ENCODE measurements at regions not wholly inside any gene's neighbourhood (a gene's known extent, or its start where the extent isn't known, plus 50 kb on each side); places are given as distances from the start of the nearest gene placed in this dataset.

DNA sequence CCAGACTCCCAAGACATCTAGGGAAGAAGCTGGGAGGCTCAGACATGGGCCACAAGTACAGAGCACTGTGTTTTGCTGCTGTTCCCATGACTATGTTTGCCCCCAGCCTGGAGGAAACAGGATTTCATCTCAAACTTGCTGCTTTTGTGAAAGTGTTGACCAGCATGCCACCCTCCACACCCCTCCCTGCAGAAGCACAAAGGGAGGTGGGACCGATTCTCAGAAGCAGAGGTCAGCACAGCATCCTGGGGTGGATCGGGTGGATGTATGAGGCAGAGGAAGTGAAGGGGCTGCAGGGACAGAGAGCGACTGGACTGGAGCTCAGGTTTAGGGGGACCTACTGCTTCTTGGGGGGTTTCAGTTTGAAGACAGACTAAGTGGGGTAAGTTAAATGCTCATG is 209.2 kb downstream of the ZNF516 start:
- TF ChIP-seq CTCF (IDR thresholded peaks at IDR 0.05) = no peak
- TF ChIP-seq POLR2A (IDR thresholded peaks at IDR 0.05) = no peak
